Activated T-helper 2 cell treated with anti-CD3 and anti-CD28 coated beads, Interferon-gamma antibody, Interleukin-2, Interleukin-4, amounts not matched to agents 10 μg/mL and 5 μg/mL and 100 μg/mL, durations not matched to agents 14 hours and 24 hours and 36 hours (primary cell): ENCODE measurements at regions not wholly inside any gene's neighbourhood (a gene's known extent, or its start where the extent isn't known, plus 50 kb on each side); places are given as distances from the start of the nearest gene placed in this dataset.
"Not testable (repeated sequence)": the region's sequence is repeated elsewhere in the genome, so short reads cannot be mapped to it uniquely, and the experiment has no call there.

Experiments used
- DNase-seq: peaks from one replicate; pipeline ENCODE4 v3.0.0; 2021; ENCODE audit warnings: low spot score
- H3K27ac Mint-ChIP-seq: one replicate; pipeline ENCODE4 v1.8.0; 2021; ENCODE audit warnings: mixed read lengths
- H3K27me3 Mint-ChIP-seq: one replicate; pipeline ENCODE4 v1.8.0; 2021; ENCODE audit warnings: low read depth, mixed read lengths
- H3K36me3 Mint-ChIP-seq: one replicate; pipeline ENCODE4 v1.8.0; 2021; ENCODE audit warnings: low read depth, mixed read lengths
- H3K4me1 Mint-ChIP-seq: one replicate; pipeline ENCODE4 v1.8.0; 2021; ENCODE audit warnings: low read depth, mixed read lengths
- H3K4me3 Mint-ChIP-seq: one replicate; pipeline ENCODE4 v1.8.0; 2021; ENCODE audit warnings: low read depth, mild to moderate bottlenecking, moderate library complexity, mixed read lengths
- H3K9me3 Mint-ChIP-seq: one replicate; pipeline ENCODE4 v1.8.0; 2021; ENCODE audit warnings: mixed read lengths
- intact Hi-C: fragments of 100-400 bp; cut with micrococcal nuclease; formaldehyde crosslinking; loops from one replicate; pipeline ENCODE4 v1.15.1; 2023

- Mint-ChIP-seq H3K9me3 (no peaks in the 10 kb centered on the region), H3K27me3 (no peaks in the 10 kb centered on the region), H3K4me1 (no peaks in the 10 kb centered on the region), H3K4me3 (no peak overlapping the region), H3K36me3 (no peaks in the 10 kb centered on the region), H3K27ac (no peak overlapping the region)
- intact Hi-C loops = no loop called here
- no peak for DNase-seq
These were observed 225.8 kb upstream of the SLCO3A1 start for GRCh38 chr15:91627473-91628278.

GRCh38 chr15:91630090-91630489 is 223.4 kb upstream of the SLCO3A1 start:
- intact Hi-C loops = no loop called here
- Mint-ChIP-seq H3K9me3 (no peaks in the 10 kb centered on the region), H3K4me3 (no peak overlapping the region), H3K27me3 (no peaks in the 10 kb centered on the region), H3K27ac (no peak overlapping the region), H3K4me1 (no peaks in the 10 kb centered on the region), H3K36me3 (no peaks in the 10 kb centered on the region)
- DNase-seq = no peak

GRCh38 chr15:91632176-91632575 is 221.3 kb upstream of the SLCO3A1 start:
- no peak for DNase-seq
- Mint-ChIP-seq H3K4me1 (no peaks in the 10 kb centered on the region), H3K4me3 (no peak overlapping the region), H3K36me3 (no peaks in the 10 kb centered on the region), H3K27me3 (no peaks in the 10 kb centered on the region), H3K27ac (no peak overlapping the region), H3K9me3 (no peaks in the 10 kb centered on the region)
- intact Hi-C loops = no loop called here

- no peaks in the 10 kb centered on the region for H3K4me1 Mint-ChIP-seq
- no peak for DNase-seq
- H3K4me3 Mint-ChIP-seq = no peak overlapping the region
- H3K9me3 Mint-ChIP-seq = no peaks in the 10 kb centered on the region
- intact Hi-C loops = no loop called here
- no peaks in the 10 kb centered on the region for H3K36me3 Mint-ChIP-seq
- no peak overlapping the region for H3K27ac Mint-ChIP-seq
- no peaks in the 10 kb centered on the region for H3K27me3 Mint-ChIP-seq
These were observed 220.5 kb upstream of the SLCO3A1 start for GRCh38 chr15:91632981-91633380.

DNA sequence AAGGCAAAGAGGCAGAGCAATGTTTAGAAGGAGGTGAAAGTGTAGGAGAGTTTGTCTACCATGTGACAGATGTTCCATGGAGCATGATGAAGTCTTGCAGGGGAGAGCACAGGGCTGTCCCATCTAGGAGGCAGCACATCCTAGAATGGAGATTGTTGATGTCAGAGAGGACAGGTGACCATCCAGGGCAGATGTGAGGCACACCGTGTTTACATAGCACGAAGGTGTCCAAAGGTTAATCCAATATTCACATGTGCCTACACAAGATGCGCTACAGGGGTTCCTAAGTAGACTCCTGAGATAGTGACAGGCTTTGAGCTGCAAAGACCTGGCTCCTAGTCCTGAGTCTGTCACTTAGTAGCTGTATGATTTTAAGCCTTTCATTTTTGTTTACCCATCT is 219.3 kb upstream of the SLCO3A1 start:
- Mint-ChIP-seq H3K36me3 (no peaks in the 10 kb centered on the region), H3K27me3 (no peaks in the 10 kb centered on the region), H3K9me3 (no peaks in the 10 kb centered on the region), H3K4me1 (no peaks in the 10 kb centered on the region), H3K27ac (no peak overlapping the region), H3K4me3 (no peak overlapping the region)
- intact Hi-C loops = no loop called here
- no peak for DNase-seq

DNA sequence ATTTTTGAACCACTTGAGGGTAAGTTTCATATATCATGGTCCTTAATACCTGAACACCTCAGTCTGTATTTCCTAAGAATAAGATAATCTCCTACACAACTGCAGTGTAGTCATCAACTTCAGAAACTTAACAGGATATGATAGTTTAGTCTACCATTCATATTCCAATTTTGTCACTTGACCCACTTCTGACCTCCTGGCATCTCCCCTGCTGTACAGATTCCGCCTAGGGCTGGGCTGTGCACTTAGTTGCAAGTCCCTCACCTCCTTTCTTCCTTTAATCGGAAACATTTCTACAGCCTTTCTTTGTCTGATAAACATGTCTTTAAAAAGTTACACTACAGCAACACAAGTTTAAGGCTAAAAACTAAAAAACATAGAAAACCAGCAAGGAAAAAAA is 218.4 kb upstream of the SLCO3A1 start:
- Mint-ChIP-seq H3K27ac (no peak overlapping the region), H3K36me3 (no peaks in the 10 kb centered on the region), H3K4me3 (no peak overlapping the region), H3K4me1 (no peaks in the 10 kb centered on the region), H3K27me3 (no peaks in the 10 kb centered on the region), H3K9me3 (no peaks in the 10 kb centered on the region)
- DNase-seq = no peak
- intact Hi-C loops = no loop called here

DNA sequence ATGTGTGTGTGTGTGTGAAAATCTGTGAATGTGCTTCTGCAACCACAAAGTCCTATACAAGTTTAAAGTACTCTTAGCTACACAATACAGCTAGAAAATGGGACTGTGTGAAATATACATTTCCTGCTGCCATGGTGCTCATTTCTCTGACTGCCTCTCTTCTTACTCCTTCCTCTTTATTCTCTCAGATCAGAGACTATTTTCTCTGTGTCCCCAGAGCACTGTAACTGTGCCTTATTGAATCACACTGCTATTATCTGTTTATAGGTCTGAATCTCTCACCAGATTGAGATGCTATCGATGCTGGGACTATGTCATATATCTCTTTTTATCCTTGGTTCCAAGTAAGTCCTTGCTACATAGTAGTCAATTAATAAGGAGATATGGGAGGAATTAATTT is 217.9 kb upstream of the SLCO3A1 start:
- no peaks in the 10 kb centered on the region for H3K36me3 Mint-ChIP-seq
- H3K9me3 Mint-ChIP-seq = no peaks in the 10 kb centered on the region
- H3K4me3 Mint-ChIP-seq = no peak overlapping the region
- H3K27ac Mint-ChIP-seq = no peak overlapping the region
- intact Hi-C loops = no loop called here
- no peaks in the 10 kb centered on the region for H3K4me1 Mint-ChIP-seq
- no peaks in the 10 kb centered on the region for H3K27me3 Mint-ChIP-seq
- DNase-seq = no peak

DNA sequence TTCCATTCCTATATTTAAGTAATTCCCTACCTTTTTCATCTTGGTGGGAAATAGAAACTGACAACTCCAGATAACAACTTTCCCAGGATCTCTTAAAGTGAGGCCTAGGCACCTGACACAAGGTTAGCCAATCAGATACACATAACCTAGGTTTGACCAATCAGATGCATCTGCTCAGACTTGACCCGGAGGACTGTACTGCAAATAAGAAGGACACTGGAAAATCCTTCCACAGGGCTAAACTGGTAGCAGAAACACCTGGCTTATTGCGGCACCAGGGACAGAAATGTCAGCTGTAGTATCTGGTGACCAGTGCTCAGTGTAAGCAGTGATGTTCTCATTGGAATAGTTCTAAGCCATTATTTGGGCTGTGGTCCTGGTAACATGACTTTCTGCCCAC is 204.5 kb upstream of the SLCO3A1 start:
- H3K9me3 Mint-ChIP-seq = no peaks in the 10 kb centered on the region
- no peaks in the 10 kb centered on the region for H3K4me1 Mint-ChIP-seq
- no peak for DNase-seq
- no peak overlapping the region for H3K27ac Mint-ChIP-seq
- H3K36me3 Mint-ChIP-seq = no peaks in the 10 kb centered on the region
- no peak overlapping the region for H3K4me3 Mint-ChIP-seq
- intact Hi-C loops = no loop called here
- H3K27me3 Mint-ChIP-seq = no peaks in the 10 kb centered on the region

GRCh38 chr15:91649831-91650321 is 203.6 kb upstream of the SLCO3A1 start:
- Mint-ChIP-seq H3K27ac (no peak overlapping the region), H3K27me3 (no peaks in the 10 kb centered on the region), H3K4me1 (no peaks in the 10 kb centered on the region), H3K4me3 (no peak overlapping the region), H3K36me3 (no peaks in the 10 kb centered on the region), H3K9me3 (no peaks in the 10 kb centered on the region)
- DNase-seq = no peak
- intact Hi-C loops = no loop called here

DNA sequence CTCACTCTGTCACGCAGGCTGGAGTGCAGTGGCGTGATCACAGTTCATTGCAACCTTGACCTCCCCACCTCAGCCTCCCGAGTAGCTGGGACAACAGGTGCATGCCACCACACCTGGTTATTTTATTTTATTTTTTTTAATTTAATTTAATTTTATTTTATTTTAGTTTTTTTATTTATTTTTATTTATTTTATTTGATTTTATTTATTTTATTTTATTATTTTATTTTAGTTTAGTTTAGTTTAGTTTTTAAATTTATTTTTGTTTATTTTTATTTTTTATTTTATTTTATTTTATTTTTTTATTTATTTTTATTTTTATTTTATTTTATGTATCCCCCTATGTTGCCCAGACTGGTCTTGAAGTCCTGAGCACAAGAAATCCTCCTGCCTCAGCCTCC is 202.3 kb upstream of the SLCO3A1 start:
- Mint-ChIP-seq H3K4me1 (no peaks in the 10 kb centered on the region), H3K9me3 (no peaks in the 10 kb centered on the region), H3K27ac (no peak overlapping the region), H3K4me3 (no peak overlapping the region), H3K36me3 (no peaks in the 10 kb centered on the region), H3K27me3 (peaks cover 8% of the 10 kb centered on the region)
- intact Hi-C loops = no loop called here
- no peak for DNase-seq

DNA sequence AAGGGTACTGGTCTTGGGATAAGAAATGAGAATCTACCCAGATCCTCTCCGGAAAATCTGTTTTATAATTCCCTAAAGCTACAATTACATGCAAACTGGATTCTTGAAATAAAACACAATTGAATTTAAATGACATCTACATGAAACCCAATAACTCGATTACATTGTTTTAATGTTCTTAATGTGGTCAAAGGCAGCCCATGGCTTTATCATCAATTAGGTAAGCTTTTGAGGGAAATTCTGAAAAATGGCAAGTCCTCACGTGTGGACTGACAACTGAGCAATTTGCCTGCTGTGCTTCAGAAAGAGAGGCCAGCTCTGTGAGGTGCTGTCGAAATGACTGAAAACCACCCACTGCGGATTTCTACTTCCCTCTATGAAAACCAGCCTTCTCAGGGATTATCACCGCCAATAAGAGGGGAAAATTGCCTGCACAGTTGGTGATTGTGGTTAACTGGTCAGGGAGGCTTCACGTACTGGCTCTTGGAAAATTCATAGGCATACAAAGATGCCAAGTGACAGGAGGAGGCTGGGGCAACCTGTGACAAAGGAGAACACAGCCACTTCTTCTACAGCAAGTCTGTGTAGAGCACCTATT is 200.8 kb upstream of the SLCO3A1 start:
- Mint-ChIP-seq H3K4me1 (no peaks in the 10 kb centered on the region), H3K27ac (no peak overlapping the region), H3K36me3 (no peaks in the 10 kb centered on the region), H3K4me3 (no peak overlapping the region), H3K27me3 (peaks cover 18% of the 10 kb centered on the region), H3K9me3 (no peaks in the 10 kb centered on the region)
- DNase-seq = no peak
- intact Hi-C loops = no loop called here

GRCh38 chr15:91655563-91656290 is 197.8 kb upstream of the SLCO3A1 start:
- H3K4me3 Mint-ChIP-seq, H3K36me3 Mint-ChIP-seq, intact Hi-C loops, H3K27ac Mint-ChIP-seq, H3K9me3 Mint-ChIP-seq, DNase-seq, H3K4me1 Mint-ChIP-seq: not testable (repeated sequence)
- H3K27me3 Mint-ChIP-seq = peaks cover 34% of the 10 kb centered on the region

DNA sequence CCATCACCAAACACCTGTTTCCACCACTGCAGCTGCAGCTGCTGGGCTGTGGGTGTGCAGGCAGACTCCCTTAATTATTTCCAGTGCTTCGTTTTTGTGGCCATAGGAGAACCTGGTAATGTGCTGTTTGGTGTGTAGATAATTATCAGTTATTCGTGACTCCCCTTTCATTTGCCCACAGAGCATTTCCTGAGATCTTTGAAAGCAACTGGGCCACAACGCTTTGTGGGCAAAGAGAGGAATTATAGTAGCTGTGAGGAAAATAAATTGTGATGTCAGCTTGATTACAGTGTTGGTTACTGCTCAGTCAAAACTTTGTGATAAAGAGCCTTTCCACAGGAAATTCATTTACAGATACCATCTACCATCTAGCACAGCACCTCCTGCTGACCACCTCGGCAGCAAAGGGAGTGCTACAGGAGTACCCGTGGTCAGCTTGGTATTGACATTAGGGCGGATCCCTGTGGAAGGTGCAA is 193.3 kb upstream of the SLCO3A1 start:
- H3K9me3 Mint-ChIP-seq = no peaks in the 10 kb centered on the region
- no peak overlapping the region for H3K27ac Mint-ChIP-seq
- intact Hi-C loops = no loop called here
- no peak overlapping the region for H3K4me3 Mint-ChIP-seq
- peaks cover 4% of the 10 kb centered on the region for H3K4me1 Mint-ChIP-seq
- no peak for DNase-seq
- no peaks in the 10 kb centered on the region for H3K36me3 Mint-ChIP-seq
- peaks cover 38% of the 10 kb centered on the region for H3K27me3 Mint-ChIP-seq
